CD4-positive, alpha-beta T cell (primary cell): ENCODE measurements at regions not wholly inside any gene's neighbourhood (a gene's known extent, or its start where the extent isn't known, plus 50 kb on each side); places are given as distances from the start of the nearest gene placed in this dataset.

Source experiments
- ATAC-seq: fragments of 200-7000 bp; cut with Tn5 transposase; one replicate; pipeline ENCODE4 v1.10.0; 2022; ENCODE audit warnings: mild to moderate bottlenecking; ENCODE audit not compliant: poor library complexity
- CTCF ChIA-PET: fragments of 350-600 bp; sonication (Branson Sonifier 250); formaldehyde crosslinking; loops from one replicate; lab custom pipeline; 2021; ENCODE audit warnings: antibody characterized with exemption, inconsistent platforms; lab: Charles Lee
- POLR2A ChIA-PET: fragments of 350-600 bp; sonication (Branson Sonifier 250); formaldehyde crosslinking; loops from one replicate; lab custom pipeline; 2021; ENCODE audit warnings: antibody characterized with exemption, inconsistent platforms; lab: Charles Lee
- DNase-seq, 14 experiments: peaks; one replicate each; pipeline ENCODE4 v3.0.0-alpha.2; 2013 to 2020; ENCODE audit warnings: mixed read lengths in 2 of 14
- H3K27ac ChIP-seq, 2 donors: one replicate each; pipeline versions ENCODE4 v1.5.1 to v1.7.0; 2013; ENCODE audit warnings: low read length in 2 of 2, low read depth in 1 of 2, mild to moderate bottlenecking in 1 of 2
- H3K27me3 ChIP-seq, 2 experiments: 1 replicate in 1 of 2; 2 replicates in 1 of 2; pipeline versions ENCODE4 v1.6.1 to v1.7.0; 2013; ENCODE audit warnings: low read length in 2 of 2, control low read depth in 1 of 2, mild to moderate bottlenecking in 1 of 2, moderate library complexity in 1 of 2; ENCODE audit not compliant: insufficient read depth in 2 of 2, control insufficient read depth in 1 of 2
- H3K36me3 ChIP-seq: one replicate; pipeline ENCODE4 v1.6.1; 2013; ENCODE audit warnings: low read length, control low read depth; ENCODE audit not compliant: insufficient read depth
- H3K4me1 ChIP-seq: one replicate; pipeline ENCODE4 v1.6.1; 2013; ENCODE audit warnings: low read length, control low read depth; ENCODE audit not compliant: insufficient read depth
- H3K4me3 ChIP-seq: one replicate; pipeline ENCODE4 v1.5.1; 2013; ENCODE audit warnings: mild to moderate bottlenecking, low read length, moderate library complexity
- H3K9me3 ChIP-seq, 2 experiments: 1 replicate in 1 of 2; 2 replicates in 1 of 2; pipeline versions ENCODE4 v1.6.1 to v1.7.0; 2013; ENCODE audit warnings: low read length in 2 of 2, mild to moderate bottlenecking in 2 of 2, control low read depth in 1 of 2, moderate library complexity in 1 of 2; ENCODE audit not compliant: control insufficient read depth in 1 of 2, insufficient read depth in 1 of 2
- H3K27ac Mint-ChIP-seq: one replicate; pipeline ENCODE4 v1.8.0; 2020; ENCODE audit warnings: mixed read lengths
- H3K27me3 Mint-ChIP-seq: one replicate; pipeline ENCODE4 v1.8.0; 2021; ENCODE audit warnings: mixed read lengths
- H3K36me3 Mint-ChIP-seq: one replicate; pipeline ENCODE4 v1.8.0; 2021; ENCODE audit warnings: low read depth, mixed read lengths
- H3K4me1 Mint-ChIP-seq: one replicate; pipeline ENCODE4 v1.8.0; 2021; ENCODE audit warnings: low read depth, mixed read lengths
- H3K4me3 Mint-ChIP-seq: one replicate; pipeline ENCODE4 v1.8.0; 2020; ENCODE audit warnings: mild to moderate bottlenecking, mixed read lengths
- H3K9me3 Mint-ChIP-seq: one replicate; pipeline ENCODE4 v1.8.0; 2020; ENCODE audit warnings: mixed read lengths
- CTCF ChIP-seq: fragments of 200-600 bp; IDR thresholded peaks from one replicate; pipeline ENCODE4 v1.8.0; 2022; ENCODE audit warnings: antibody characterized with exemption, mild to moderate bottlenecking
- intact Hi-C, 2 experiments: fragments of 100-400 bp; cut with DNase I in 1 of 2; cut with micrococcal nuclease in 1 of 2; formaldehyde crosslinking; loops; one replicate each; pipeline versions ENCODE4 v1.15.1 to v1.9.0; 2023 to 2025; cut with DNase I, micrococcal nuclease

GRCh38 chr7:153030976-153031375, 271.4 kb downstream of the ACTR3B start:
- Mint-ChIP-seq H3K27ac (no peak overlapping the region), H3K9me3 (no peaks in the 10 kb centered on the region), H3K4me1 (no peaks in the 10 kb centered on the region), H3K4me3 (no peak overlapping the region), H3K36me3 (no peaks in the 10 kb centered on the region), H3K27me3 (no peaks in the 10 kb centered on the region)
- ChIA-PET CTCF (no interaction called here), POLR2A (no interaction called here)
- H3K4me3 ChIP-seq = no peak overlapping the region
- H3K4me1 ChIP-seq = no peaks in the 10 kb centered on the region
- H3K27me3 ChIP-seq = no peaks in the 10 kb centered on the region
- ATAC-seq (no peak), DNase-seq (no peak)
- H3K27ac ChIP-seq = no peak overlapping the region
- H3K9me3 ChIP-seq = no peaks in the 10 kb centered on the region
- TF ChIP-seq CTCF = no peak
- no peaks in the 10 kb centered on the region for H3K36me3 ChIP-seq
- intact Hi-C loops = no loop called here

- intact Hi-C loops = no loop called here
- ChIA-PET POLR2A (no interaction called here), CTCF (no interaction called here)
- Mint-ChIP-seq H3K9me3 (no peaks in the 10 kb centered on the region), H3K4me1 (no peaks in the 10 kb centered on the region), H3K27me3 (no peaks in the 10 kb centered on the region), H3K27ac (no peak overlapping the region), H3K4me3 (no peak overlapping the region), H3K36me3 (no peaks in the 10 kb centered on the region)
- Histone ChIP-seq H3K36me3 (no peaks in the 10 kb centered on the region), H3K4me3 (no peak overlapping the region), H3K27me3 (no peaks in the 10 kb centered on the region), H3K4me1 (no peaks in the 10 kb centered on the region), H3K27ac (no peak overlapping the region), H3K9me3 (peaks cover 0 to 10% of the 10 kb centered on the region in 2 experiments)
- DNase-seq (no peak), ATAC-seq (no peak)
- no peak for TF ChIP-seq CTCF
These were observed 275.2 kb downstream of the ACTR3B start for GRCh38 chr7:153034791-153035190.

GRCh38 chr7:153036396-153037063, 277.0 kb downstream of the ACTR3B start:
- H3K27me3 Mint-ChIP-seq = no peaks in the 10 kb centered on the region
- H3K27ac Mint-ChIP-seq = no peak overlapping the region
- H3K9me3 Mint-ChIP-seq = no peaks in the 10 kb centered on the region
- Histone ChIP-seq H3K4me3 (no peak overlapping the region), H3K36me3 (no peaks in the 10 kb centered on the region), H3K4me1 (no peaks in the 10 kb centered on the region), H3K9me3 (peaks cover 0 to 10% of the 10 kb centered on the region in 2 experiments), H3K27ac (no peak overlapping the region), H3K27me3 (no peaks in the 10 kb centered on the region)
- no peak for TF ChIP-seq CTCF
- DNase-seq = no peak
- CTCF ChIA-PET = no interaction called here
- no peaks in the 10 kb centered on the region for H3K36me3 Mint-ChIP-seq
- ATAC-seq = no peak
- no peaks in the 10 kb centered on the region for H3K4me1 Mint-ChIP-seq
- intact Hi-C loops = no loop called here
- H3K4me3 Mint-ChIP-seq = no peak overlapping the region
- POLR2A ChIA-PET = no interaction called here
